ENCODE measurements at regions not wholly inside any gene's neighbourhood (a gene's known extent, or its start where the extent isn't known, plus 50 kb on each side); places are given as distances from the start of the nearest gene placed in this dataset.
"Not testable (repeated sequence)": the region's sequence is repeated elsewhere in the genome, so short reads cannot be mapped to it uniquely, and the experiment has no call there.

DNA sequence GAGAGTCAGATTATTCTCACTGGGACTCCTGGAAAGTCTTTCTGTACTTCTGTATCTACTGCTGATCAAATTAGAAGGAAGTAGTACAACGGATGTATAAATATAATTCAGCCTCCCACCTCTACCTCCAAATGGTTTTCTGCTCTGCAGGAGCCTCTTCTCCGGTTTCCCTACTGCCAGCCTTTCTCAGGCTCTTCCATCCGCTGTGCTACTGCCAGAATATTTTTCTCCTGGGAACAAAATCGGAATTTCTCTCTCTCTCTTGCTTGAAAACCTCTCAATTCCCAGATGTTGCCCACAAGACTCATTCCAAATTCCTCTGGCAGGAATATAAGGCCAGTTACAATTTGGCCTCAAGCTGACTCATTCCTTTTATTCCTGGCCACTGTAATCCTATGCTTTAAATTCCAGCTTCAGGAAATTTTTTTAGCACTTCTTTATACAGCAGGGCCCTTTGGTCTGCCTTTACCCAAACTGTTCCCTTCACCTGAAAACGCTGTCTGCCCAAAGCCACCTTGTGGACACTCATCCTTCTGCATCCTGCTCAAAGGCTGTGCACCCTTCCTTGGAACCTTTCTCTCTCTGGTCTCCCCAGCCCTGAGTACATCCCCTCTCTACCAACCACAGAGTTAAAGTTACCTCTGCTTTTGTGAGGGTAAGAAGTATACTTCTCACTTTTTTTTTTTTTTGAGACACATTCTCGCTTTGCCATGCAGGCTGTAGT lies 1714.6 kb downstream of the KHDRBS2 start:
- not testable (repeated sequence) for TF ChIP-seq POLR2AphosphoS5 (IDR thresholded peaks at IDR 0.05)
- TF ChIP-seq, protein P1, sequence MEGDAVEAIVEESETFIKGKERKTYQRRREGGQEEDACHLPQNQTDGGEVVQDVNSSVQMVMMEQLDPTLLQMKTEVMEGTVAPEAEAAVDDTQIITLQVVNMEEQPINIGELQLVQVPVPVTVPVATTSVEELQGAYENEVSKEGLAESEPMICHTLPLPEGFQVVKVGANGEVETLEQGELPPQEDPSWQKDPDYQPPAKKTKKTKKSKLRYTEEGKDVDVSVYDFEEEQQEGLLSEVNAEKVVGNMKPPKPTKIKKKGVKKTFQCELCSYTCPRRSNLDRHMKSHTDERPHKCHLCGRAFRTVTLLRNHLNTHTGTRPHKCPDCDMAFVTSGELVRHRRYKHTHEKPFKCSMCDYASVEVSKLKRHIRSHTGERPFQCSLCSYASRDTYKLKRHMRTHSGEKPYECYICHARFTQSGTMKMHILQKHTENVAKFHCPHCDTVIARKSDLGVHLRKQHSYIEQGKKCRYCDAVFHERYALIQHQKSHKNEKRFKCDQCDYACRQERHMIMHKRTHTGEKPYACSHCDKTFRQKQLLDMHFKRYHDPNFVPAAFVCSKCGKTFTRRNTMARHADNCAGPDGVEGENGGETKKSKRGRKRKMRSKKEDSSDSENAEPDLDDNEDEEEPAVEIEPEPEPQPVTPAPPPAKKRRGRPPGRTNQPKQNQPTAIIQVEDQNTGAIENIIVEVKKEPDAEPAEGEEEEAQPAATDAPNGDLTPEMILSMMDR (IDR thresholded peaks at IDR 0.05) = not testable (repeated sequence)
